Right lobe of liver (tissue), 6 donors: ENCODE measurements at regions not wholly inside any gene's neighbourhood (a gene's known extent, or its start where the extent isn't known, plus 50 kb on each side); places are given as distances from the start of the nearest gene placed in this dataset.

Experiments
- ATAC-seq, 4 donors: fragments of 200-7000 bp; cut with Tn5 transposase; one replicate each; pipeline ENCODE4 v1.9.1; 2020; ENCODE audit warnings: mild to moderate bottlenecking in 4 of 4, moderate library complexity in 4 of 4
- DNase-seq, 3 donors: peaks; one replicate each; pipeline ENCODE4 v3.0.0-alpha.2; 2020
- H3K27ac ChIP-seq, 3 donors: fragments of 200-600 bp; one replicate each; pipeline ENCODE4 v1.8.0; 2022
- H3K27me3 ChIP-seq, 2 donors: fragments of 200-600 bp; one replicate each; pipeline ENCODE4 v1.8.0; 2022
- H3K36me3 ChIP-seq, 4 donors: fragments of 200-600 bp; sonication (generic) in 1 of 4; one replicate each; pipeline versions ENCODE4 v1.5.1 to v1.8.0; 2017 to 2022; ENCODE audit warnings: control low read depth in 1 of 4
- H3K4me1 ChIP-seq, 4 donors: fragments of 200-600 bp; sonication (generic) in 1 of 4; one replicate each; pipeline versions ENCODE4 v1.5.1 to v1.8.0; 2017 to 2022; ENCODE audit warnings: control low read depth in 1 of 4
- H3K4me3 ChIP-seq, 3 donors: fragments of 200-600 bp; one replicate each; pipeline ENCODE4 v1.8.0; 2022
- H3K9me3 ChIP-seq, 4 donors: fragments of 200-600 bp; sonication (generic) in 1 of 4; one replicate each; pipeline versions ENCODE4 v1.5.1 to v1.8.0; 2017 to 2022; ENCODE audit warnings: control low read depth in 1 of 4
- POLR2A ChIP-seq: fragments of 450-650 bp; IDR thresholded peaks from one replicate; pipeline ENCODE4 v1.6.1; 2017; ENCODE audit warnings: antibody characterized with exemption, mild to moderate bottlenecking
- WGBS: methylation state at CpG from one replicate; pipeline ENCODE4 v1.1.6; 2018; ENCODE audit warnings: low coverage, low lambda C conversion rate; ENCODE audit not compliant: insufficient coverage; ENCODE audit errors: missing lambda C conversion rate; 5-methylcytosine and 5-hydroxymethylcytosine counted together
- intact Hi-C, 2 donors: fragments of 100-400 bp; cut with DNase I; formaldehyde crosslinking; loops; one replicate each; pipeline versions ENCODE4 v1.11.2 to v1.14.1; 2022
- TF ChIP-seq, protein P1 (sequence below), 4 donors: fragments of 200-600 bp in 3 of 4; fragments of 450-650 bp in 1 of 4; IDR thresholded peaks; one replicate each; pipeline versions ENCODE4 v1.5.1 to v1.8.0; 2016 to 2022; ENCODE audit warnings: antibody characterized with exemption in 4 of 4, mild to moderate bottlenecking in 2 of 4
- donor health status: DM: no; HTN: yes; CAD: no.
- donor health status: DM: no; HTN: no; CAD: no.
- donor health status: DM: no; HTN: no; CAD: no.
- donor health status: DM: no; HTN: yes; CAD: no.
- donor health status: DM: no; HTN: yes; CAD: no.

DNA sequence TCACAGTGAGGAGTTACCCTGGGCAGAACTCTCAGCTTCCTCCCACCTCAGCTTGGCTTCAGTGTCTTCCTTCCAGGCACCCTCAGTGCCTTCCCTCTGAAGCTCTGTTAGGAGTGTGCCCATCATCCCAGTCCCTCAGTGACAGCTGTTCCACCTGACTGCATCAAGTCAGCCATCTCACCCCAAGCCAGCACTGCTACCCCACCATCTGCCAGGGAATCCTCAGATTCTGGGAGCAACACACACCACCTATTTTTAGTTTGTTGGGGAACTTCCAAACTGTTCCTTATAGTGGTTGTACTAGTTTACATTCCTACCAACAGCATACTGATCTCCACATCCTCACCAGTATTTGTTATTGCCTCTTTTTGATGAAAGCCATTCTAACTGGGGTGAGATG lies 182.9 kb downstream of the RELL1 start:
- Histone ChIP-seq H3K4me1 (peaks cover 0 to 8% (median 0%) of the 10 kb centered on the region in 4 donors), H3K4me3 (no peak overlapping the region), H3K36me3 (no peaks in the 10 kb centered on the region), H3K27me3 (no peaks in the 10 kb centered on the region), H3K9me3 (no peaks in the 10 kb centered on the region), H3K27ac (no peak overlapping the region)
- intact Hi-C loops: no loop called here
- TF ChIP-seq, protein P1, sequence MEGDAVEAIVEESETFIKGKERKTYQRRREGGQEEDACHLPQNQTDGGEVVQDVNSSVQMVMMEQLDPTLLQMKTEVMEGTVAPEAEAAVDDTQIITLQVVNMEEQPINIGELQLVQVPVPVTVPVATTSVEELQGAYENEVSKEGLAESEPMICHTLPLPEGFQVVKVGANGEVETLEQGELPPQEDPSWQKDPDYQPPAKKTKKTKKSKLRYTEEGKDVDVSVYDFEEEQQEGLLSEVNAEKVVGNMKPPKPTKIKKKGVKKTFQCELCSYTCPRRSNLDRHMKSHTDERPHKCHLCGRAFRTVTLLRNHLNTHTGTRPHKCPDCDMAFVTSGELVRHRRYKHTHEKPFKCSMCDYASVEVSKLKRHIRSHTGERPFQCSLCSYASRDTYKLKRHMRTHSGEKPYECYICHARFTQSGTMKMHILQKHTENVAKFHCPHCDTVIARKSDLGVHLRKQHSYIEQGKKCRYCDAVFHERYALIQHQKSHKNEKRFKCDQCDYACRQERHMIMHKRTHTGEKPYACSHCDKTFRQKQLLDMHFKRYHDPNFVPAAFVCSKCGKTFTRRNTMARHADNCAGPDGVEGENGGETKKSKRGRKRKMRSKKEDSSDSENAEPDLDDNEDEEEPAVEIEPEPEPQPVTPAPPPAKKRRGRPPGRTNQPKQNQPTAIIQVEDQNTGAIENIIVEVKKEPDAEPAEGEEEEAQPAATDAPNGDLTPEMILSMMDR (IDR thresholded peaks at IDR 0.05): no peak
- no peak for TF ChIP-seq POLR2A
- peak in 2 of 4 donors; percentile 14 to 28 for ATAC-seq
- DNase-seq: no peak

DNA sequence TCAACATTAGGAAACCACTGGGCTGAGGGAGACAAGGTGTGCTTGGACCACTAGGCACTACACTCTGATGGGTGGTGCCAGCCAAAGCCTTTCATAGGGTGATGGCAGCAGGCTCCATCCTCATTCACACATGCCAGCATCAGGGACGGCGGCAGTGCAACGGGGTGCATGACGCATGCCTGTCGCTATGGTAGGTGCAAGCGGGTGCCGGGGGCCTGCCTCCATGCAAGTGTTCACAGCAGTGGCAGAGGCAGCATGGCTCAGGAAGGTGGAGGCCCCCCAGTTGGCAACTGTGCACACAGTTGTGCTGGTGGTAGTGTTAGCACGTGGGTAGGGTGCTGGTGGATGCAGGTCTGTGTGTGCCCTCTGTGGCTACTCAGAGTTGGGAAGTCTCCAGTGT lies 184.1 kb downstream of the RELL1 start:
- DNase-seq: no peak
- intact Hi-C loops: no loop called here

More for the DNA sequence above, 184.1 kb downstream of the RELL1 start:
- Histone ChIP-seq H3K9me3 (no peaks in the 10 kb centered on the region), H3K27me3 (no peaks in the 10 kb centered on the region), H3K4me1 (peaks cover 0 to 19% (median 0%) of the 10 kb centered on the region in 4 donors), H3K27ac (no peak overlapping the region), H3K4me3 (no peak overlapping the region), H3K36me3 (no peaks in the 10 kb centered on the region)
- ATAC-seq: peak in 2 of 4 donors; percentile 10 to 31
- TF ChIP-seq, protein P1 (IDR thresholded peaks at IDR 0.05): no peak
- TF ChIP-seq POLR2A: no peak
- no CpG with 5 or more reads among the region's 8 CpGs for WGBS
